Ovary (tissue), 7 donors: ENCODE measurements at regions not wholly inside any gene's neighbourhood (a gene's known extent, or its start where the extent isn't known, plus 50 kb on each side); places are given as distances from the start of the nearest gene placed in this dataset.
A peak's percentile ranks its signal among the peaks of the same experiment; 100 is the strongest.

Experiments used
- DNase-seq, 5 donors: peaks; one replicate each; pipeline ENCODE4 v3.0.0-alpha.2; 2019 to 2020
- H3K27ac ChIP-seq, 2 donors: fragments of 200-600 bp; one replicate each; pipeline versions ENCODE4 v1.5.1 to v1.8.0; 2019 to 2022
- H3K27me3 ChIP-seq: fragments of 200-600 bp; one replicate; pipeline ENCODE4 v1.8.0; 2022
- H3K36me3 ChIP-seq: fragments of 200-600 bp; sonication (generic); one replicate; pipeline ENCODE4 v1.5.1; 2019
- H3K4me1 ChIP-seq: one replicate; pipeline ENCODE4 v1.8.1; 2013; ENCODE audit warnings: mild to moderate bottlenecking, moderate library complexity; ENCODE audit not compliant: insufficient read depth
- H3K4me3 ChIP-seq: fragments of 200-600 bp; sonication (generic); one replicate; pipeline ENCODE4 v1.5.1; 2017
- H3K9me3 ChIP-seq, 2 donors: fragments of 200-600 bp in 1 of 2; sonication (generic) in 1 of 2; one replicate each; pipeline versions ENCODE4 v1.5.1 to v1.8.1; 2013 to 2019; ENCODE audit warnings: mild to moderate bottlenecking in 1 of 2, moderate library complexity in 1 of 2
- CTCF ChIP-seq, 3 donors: fragments of 450-650 bp in 2 of 3; fragments of 200-600 bp in 1 of 3; IDR thresholded peaks; one replicate each; pipeline versions ENCODE4 v1.5.1 to v1.8.0; 2016 to 2022; ENCODE audit warnings: antibody characterized with exemption in 3 of 3, mild to moderate bottlenecking in 1 of 3
- EP300 ChIP-seq: sonication (generic); formaldehyde crosslinking; IDR thresholded peaks from one replicate; pipeline ENCODE4 v1.6.1; 2017; ENCODE audit warnings: antibody characterized with exemption
- POLR2A ChIP-seq: fragments of 450-650 bp; IDR thresholded peaks from one replicate; pipeline ENCODE4 v1.6.1; 2017; ENCODE audit warnings: antibody characterized with exemption, mild to moderate bottlenecking, moderate library complexity
- WGBS, 3 donors: extraction: QIAGEN DNeasy Blood & Tissue Kit in 1 of 3; methylation state at CpG; one replicate each; pipeline versions ENCODE4 v1.1.5 to v1.1.7; 2013 to 2017; 5-methylcytosine and 5-hydroxymethylcytosine counted together
- intact Hi-C, 4 donors: fragments of 100-400 bp; cut with DNase I; formaldehyde crosslinking; loops; one replicate each; pipeline versions ENCODE4 v1.11.0 to v1.15.1; 2022 to 2023
- donor health status: DM: no; HTN: no; CAD: no; lungs with moderate emphysema.
- donor health status: DM: no; HTN: no; CAD: no.
- donor health status: Bipolar disorder and iron deficiency.
- donor health status: DM: no; HTN: no; CAD: no.
- donor health status: DM: yes; HTN: yes; CAD: no.

DNA sequence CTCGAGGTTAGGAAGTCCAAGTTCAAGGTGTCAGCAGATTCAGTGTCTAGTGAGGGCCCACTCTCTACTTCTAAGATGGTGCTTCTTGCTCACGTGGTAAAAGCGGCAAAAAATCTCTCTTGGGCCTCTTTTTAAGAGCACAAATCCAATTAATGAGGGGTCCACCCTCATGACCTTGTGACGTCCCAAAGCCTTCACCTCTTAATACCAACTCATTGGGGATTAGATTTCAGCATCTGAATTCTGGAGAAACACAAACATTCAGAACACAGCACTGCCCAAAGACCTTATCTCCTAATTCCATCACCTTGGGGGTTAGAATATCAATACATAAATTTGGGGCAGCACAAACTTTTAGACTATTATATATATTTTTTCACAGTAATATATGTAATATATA lies 146.4 kb upstream of the GPC6 start:
- Histone ChIP-seq H3K36me3 (no peaks in the 10 kb centered on the region), H3K27ac (no peak overlapping the region), H3K4me3 (no peak overlapping the region), H3K27me3 (no peaks in the 10 kb centered on the region), H3K9me3 (no peaks in the 10 kb centered on the region), H3K4me1 (no peaks in the 10 kb centered on the region)
- TF ChIP-seq CTCF (IDR thresholded peaks at IDR 0.05), result no peak
- 84 to 85% (median 85%) methylated on average over 4 of the region's 4 CpGs for WGBS, 3 donors
- DNase-seq, result no peak
- intact Hi-C loops, result no loop called here

- Histone ChIP-seq H3K9me3 (no peaks in the 10 kb centered on the region), H3K36me3 (no peaks in the 10 kb centered on the region), H3K4me1 (no peaks in the 10 kb centered on the region), H3K4me3 (no peak overlapping the region), H3K27me3 (no peaks in the 10 kb centered on the region), H3K27ac (no peak overlapping the region)
- WGBS, 3 donors, result 35 to 48% (median 42%) methylated on average over 1 of the region's 1 CpG
- TF ChIP-seq CTCF (IDR thresholded peaks at IDR 0.05) (no peak), POLR2A (no peak), EP300 (no peak)
- DNase-seq, result no peak
- intact Hi-C loops, result no loop called here
Observed at GRCh38 chr13:93080587-93080986, 146.0 kb upstream of the GPC6 start.

- H3K27ac ChIP-seq, result no peak overlapping the region
- WGBS, 3 donors, result 75 to 92% (median 88%) methylated on average over 2 of the region's 2 CpGs
- no peaks in the 10 kb centered on the region for H3K4me1 ChIP-seq
- H3K36me3 ChIP-seq, result no peaks in the 10 kb centered on the region
- H3K4me3 ChIP-seq, result no peak overlapping the region
- intact Hi-C loops, result no loop called here
- DNase-seq, result no peak
- no peak for TF ChIP-seq EP300
- no peak for TF ChIP-seq POLR2A
- no peak for TF ChIP-seq CTCF (IDR thresholded peaks at IDR 0.05)
- H3K9me3 ChIP-seq, result no peaks in the 10 kb centered on the region
- no peaks in the 10 kb centered on the region for H3K27me3 ChIP-seq
Observed at GRCh38 chr13:93086329-93086728, 140.3 kb upstream of the GPC6 start.

DNA sequence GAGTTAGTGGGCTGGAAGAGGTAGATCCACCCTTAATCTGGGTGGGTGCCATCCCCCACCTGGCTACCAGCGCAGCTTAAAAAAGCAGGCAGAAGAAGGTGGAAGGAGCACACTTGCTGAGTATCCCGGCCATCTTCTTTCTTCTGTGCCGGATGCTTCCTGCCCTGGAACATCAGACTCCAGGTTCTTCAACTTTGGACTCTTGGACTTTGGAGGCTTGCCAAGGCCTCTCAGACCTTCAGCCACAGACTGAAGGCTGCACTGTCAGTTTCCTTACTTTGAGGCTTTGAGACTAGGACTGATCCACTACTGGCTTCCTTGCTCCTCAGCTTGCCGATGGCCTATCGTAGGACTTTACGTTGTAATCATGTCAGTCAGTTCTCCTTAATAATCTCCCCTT lies 127.6 kb upstream of the GPC6 start:
- TF ChIP-seq CTCF (IDR thresholded peaks at IDR 0.05) (no peak), POLR2A (no peak), EP300 (no peak)
- peak in 1 of 5 donors; percentile 13 for DNase-seq
- Histone ChIP-seq H3K9me3 (no peaks in the 10 kb centered on the region), H3K4me3 (no peak overlapping the region), H3K27ac (no peak overlapping the region), H3K4me1 (no peaks in the 10 kb centered on the region), H3K36me3 (no peaks in the 10 kb centered on the region), H3K27me3 (no peaks in the 10 kb centered on the region)
- intact Hi-C loops, result no loop called here
- 93 to 96% (median 94%) methylated on average over 6 of the region's 6 CpGs for WGBS, 3 donors

DNA sequence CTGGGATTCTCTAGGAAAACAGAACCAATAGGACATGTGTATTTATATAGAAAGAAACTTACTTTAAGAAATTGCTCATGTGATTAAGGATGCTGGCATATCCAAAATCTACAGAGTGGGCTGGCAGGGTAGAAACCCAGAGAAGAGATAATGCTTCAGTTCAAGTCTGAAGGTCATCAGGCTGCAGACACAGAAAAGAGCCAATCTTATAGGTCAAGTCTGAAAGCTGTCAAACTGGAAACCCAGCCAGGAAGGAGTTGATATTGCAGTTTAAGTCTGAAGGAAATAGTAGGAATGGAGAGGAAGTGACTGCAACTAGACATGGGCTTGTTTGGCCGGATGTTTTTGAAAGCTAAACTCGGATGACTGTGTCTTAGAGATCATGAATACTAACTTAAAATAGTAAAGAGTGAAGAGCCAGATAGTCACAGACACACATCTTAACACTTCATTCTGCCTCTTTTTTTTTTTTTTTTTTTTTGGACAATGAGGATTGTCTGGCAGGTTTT lies 125.3 kb upstream of the GPC6 start:
- no peak for DNase-seq
- Histone ChIP-seq H3K9me3 (no peaks in the 10 kb centered on the region), H3K27ac (no peak overlapping the region), H3K4me3 (no peak overlapping the region), H3K4me1 (no peaks in the 10 kb centered on the region), H3K27me3 (no peaks in the 10 kb centered on the region), H3K36me3 (no peaks in the 10 kb centered on the region)
- 56 to 74% (median 66%) methylated on average over 2 of the region's 2 CpGs for WGBS, 3 donors
- TF ChIP-seq POLR2A (no peak), EP300 (no peak), CTCF (IDR thresholded peaks at IDR 0.05) (no peak)
- intact Hi-C loops, result no loop called here
